ENCODE measurements at regions not wholly inside any gene's neighbourhood (a gene's known extent, or its start where the extent isn't known, plus 50 kb on each side); places are given as distances from the start of the nearest gene placed in this dataset.

GRCh38 chr2:117074756-117075155 lies 739.7 kb upstream of the DDX18 start:
- TF ChIP-seq POLR2AphosphoS5 (IDR thresholded peaks at IDR 0.05; ENCODE audit: low read depth, low read length) (no peak), POLR2A (IDR thresholded peaks at IDR 0.05; ENCODE audit: low read depth, low read length) (no peak)
